Hepatic stellate cell (primary cell): ENCODE measurements at regions not wholly inside any gene's neighbourhood (a gene's known extent, or its start where the extent isn't known, plus 50 kb on each side); places are given as distances from the start of the nearest gene placed in this dataset.
"Not testable (repeated sequence)": the region's sequence is repeated elsewhere in the genome, so short reads cannot be mapped to it uniquely, and the experiment has no call there.

Experiments
- DNase-seq: peaks from one replicate; pipeline ENCODE4 v3.0.0; 2011; ENCODE audit warnings: low spot score

DNA sequence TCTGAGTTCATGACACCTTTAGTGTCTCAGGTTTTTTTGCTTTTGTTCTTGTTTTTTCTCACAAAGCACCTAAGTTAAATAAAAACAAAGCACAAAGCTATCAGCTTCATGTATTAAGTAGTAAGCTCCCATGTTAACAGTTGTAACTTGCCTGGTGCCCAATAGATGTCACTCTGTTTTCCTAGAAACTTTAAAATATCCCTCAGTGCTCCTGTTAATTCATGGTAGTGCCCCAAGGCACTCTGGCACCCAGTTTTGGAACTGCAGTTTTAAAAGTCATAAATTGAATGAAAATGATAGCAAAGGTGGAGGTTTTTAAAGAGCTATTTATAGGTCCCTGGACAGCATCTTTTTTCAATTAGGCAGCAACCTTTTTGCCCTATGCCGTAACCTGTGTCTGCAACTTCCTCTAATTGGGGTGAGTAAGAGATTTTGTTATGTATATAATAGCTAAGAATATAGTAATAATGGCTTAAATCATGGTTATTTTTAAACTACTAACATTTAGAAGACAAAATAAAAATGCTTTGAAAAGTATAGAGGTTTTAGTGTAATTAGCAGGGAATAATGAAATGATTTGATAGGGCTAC lies 555.0 kb upstream of the TMEFF2 start:
- no peak for DNase-seq

DNA sequence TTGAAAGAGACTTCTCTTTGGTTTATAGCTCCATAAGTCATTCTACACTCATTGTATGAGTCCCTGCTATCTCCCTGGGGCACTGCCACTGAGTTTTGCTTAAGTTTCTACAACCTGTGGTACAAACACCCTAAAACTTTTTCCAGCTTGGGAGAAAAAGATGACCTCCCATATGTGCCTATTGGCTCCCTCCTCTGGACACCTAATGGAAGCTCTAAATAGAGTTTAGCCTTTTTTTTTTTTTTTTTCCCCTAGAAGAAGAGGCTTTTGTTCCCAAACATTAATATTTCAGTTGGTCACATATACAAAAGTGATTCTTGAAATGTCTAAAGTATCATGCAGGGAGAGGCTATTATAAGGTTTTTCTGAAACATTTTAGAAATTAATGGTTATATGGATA lies 547.2 kb upstream of the TMEFF2 start:
- DNase-seq = no peak

DNA sequence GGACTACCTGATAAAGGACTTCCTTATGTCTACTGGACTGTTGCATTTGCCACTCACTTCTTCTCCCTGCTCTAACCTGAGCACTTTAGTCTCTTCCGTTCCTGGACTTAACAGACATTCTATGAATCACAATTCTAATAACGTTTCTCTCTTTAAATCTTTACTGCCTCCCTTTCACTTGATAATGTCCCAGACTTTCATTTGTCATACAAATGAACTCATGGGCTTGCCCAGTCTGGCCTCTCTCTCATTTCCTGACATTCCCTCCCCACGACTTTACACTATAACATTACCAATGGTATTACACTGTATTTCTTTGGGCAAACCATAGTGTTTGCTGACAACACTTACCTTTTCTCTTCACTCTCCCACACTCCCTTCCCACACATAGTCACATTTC lies 540.7 kb upstream of the TMEFF2 start:
- DNase-seq = no peak

DNA sequence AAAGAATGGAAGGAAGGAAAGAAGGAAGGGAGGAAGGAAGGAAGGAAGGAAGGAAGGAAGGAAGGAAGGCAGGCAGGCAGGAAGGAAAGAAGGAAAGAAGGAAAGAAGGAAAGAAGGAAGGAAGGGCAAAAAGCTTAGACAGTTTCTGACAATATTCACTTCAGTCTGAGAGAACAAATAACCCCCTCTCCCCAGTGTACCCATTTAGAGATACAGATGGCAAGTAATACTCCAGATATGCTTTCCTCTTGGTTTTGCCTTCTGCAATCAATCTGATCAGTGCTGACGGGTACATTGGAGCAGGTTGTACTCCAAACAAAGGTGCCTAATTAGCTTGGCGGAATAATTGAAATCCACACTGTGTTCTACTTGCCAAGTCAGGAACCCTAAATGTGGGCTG lies 534.6 kb upstream of the TMEFF2 start:
- DNase-seq = no peak

DNA sequence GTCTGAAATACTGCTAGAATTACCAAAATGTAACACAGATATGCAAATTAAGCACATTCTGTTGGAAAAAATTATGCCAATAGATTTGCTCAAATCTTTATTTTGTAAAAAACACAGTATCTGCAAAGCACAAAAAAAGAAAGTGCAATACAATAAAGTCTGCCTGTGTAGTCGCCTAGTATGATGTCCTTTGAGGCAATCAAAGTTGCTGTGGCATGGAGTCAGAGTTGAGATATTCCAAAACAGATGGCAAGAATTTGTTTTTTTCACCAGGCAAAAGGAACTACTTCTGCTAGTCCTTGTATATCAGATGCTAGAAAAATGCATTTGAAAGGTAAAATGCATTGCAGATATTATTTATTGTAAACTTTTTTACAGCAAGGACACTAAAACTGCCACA lies 531.3 kb upstream of the TMEFF2 start:
- DNase-seq = no peak

DNA sequence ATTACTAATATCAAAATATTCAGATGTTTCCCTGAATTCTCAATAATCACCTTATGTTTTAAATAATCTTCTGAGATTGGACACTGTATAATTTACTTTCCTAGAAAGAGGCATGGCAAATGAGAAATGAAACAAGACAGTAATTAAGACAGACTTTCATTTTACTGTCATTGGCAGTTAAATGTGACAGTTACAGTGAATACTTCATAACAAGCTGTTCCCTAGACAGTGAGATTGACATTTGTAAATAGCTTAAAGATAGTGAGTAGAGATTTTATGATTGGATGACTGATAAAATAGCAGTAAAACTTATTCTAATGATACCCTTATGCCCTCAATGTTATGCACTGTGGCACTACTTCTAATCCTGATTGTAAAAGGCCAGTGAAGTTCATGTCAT lies 524.9 kb upstream of the TMEFF2 start:
- no peak for DNase-seq

DNA sequence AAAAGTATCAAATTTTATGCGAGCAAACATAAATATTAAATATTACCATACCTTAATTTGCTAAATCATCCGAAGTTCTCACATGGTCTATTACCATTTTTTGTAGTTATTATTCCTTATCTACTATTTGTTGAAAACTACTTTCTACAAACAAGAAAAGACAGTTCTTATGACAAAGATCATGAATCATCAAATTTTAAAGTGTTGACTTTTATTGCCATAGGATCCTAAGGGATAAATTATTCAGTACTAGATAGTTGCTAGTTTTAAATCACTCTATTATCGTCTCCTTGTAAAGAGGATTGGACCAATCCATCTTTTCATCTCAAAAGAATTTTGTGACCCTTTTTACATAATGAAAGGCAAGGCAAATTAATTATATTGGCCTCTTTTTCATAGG lies 523.6 kb upstream of the TMEFF2 start:
- no peak for DNase-seq

DNA sequence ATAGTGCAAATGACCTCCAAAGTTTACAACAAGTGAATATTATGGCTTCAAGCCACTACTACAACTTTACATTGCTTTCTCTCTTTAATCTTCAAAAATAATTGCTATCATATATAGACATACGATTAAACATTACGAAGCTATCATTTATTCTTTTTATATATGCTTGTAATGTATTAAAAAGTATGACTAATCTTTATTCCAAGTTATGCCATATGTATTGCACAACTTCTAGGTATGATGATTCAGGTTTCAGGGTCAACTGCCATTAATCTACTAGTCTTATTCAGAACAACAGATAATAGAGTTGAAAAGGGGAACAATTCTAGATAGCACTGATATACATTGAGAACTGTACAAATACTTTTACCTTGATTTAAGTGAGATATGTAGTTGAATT lies 506.2 kb upstream of the TMEFF2 start:
- DNase-seq = no peak

DNA sequence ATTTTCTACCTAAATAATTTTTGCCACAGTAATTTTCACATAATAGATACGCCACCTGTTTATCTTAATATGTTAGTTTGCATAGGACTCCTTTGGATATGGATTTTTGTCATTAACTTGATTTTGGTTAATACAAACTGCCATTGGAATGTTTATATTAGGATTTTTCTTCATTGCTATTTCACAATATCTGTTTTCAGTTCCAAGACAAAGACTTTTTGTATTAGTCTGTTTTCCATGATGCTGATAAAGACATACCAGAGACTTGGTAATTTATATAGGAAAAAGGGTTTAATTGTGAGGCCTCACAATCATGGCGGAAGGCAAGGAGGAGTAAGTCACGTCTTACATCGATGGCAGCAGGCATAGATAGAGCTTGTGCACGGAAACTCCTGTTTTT lies 503.1 kb upstream of the TMEFF2 start:
- no peak for DNase-seq

DNA sequence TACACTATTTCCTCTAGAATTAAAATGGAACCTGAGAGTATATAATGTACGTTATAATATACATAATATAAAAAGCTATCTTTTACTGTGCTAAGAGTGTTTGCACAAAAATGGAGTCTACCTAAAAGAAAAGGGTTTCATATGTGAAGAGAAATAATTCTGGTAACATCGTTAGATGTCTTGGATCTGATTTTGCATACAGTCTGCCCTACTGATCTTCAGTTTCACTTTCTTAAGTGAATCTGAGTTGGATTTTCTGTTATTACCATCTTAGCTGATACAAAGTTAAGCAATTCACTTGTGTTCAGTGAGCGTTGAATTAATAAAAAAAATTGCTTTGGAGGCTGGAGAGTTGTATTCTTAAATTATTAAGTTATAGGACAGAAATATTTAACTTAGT lies 502.1 kb upstream of the TMEFF2 start:
- no peak for DNase-seq

DNA sequence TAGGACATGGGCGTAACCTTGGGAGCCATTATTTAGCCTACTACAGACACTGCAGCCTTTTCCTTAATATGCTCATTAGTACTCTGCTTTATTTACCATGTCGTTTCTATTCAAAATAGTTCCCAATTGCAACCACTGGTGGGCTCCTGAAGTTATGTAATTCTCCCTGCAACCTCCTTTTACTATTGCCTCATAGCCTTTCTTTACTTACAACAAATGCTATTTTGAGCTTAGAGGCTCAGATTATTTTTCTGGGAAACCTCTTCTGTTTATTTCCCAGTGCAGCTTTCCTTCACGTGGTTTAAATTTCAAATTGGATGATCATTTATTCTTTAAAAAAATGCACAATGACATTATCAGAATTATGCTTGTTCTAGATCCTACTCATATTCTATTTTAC lies 492.3 kb upstream of the TMEFF2 start:
- no peak for DNase-seq

DNA sequence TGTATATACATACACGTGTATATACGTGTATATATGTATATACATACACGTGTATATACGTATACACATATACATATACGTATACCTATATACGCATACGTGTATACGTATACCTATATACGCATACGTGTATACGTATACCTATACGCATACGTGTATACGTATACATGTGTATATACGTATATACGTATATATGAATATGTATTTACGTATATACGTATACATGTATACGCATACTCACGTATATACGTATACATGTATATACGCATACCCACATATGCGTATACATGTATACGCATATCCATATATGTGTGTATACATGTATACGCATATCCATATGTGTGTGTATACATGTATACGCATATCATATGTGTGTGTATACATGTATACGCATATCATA lies 487.8 kb upstream of the TMEFF2 start:
- DNase-seq = not testable (repeated sequence)

DNA sequence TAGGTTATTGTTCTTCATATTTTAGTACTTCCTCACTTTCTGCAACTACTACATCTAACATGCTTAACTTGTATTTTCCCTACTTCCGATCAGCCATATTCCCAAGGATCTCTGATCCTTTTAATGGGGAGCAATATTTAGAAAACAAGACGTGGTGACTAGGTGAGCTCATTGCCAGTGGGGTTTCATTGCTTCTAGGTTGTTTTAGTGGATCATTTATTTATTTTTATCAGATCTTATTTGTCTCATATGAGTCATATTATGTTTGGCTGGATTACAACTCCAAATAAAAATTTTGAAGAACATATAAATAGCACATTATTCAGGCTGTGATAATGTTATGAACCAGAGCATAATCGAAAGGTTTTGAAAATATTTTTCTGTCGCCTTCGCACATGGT lies 480.9 kb upstream of the TMEFF2 start:
- DNase-seq = no peak

DNA sequence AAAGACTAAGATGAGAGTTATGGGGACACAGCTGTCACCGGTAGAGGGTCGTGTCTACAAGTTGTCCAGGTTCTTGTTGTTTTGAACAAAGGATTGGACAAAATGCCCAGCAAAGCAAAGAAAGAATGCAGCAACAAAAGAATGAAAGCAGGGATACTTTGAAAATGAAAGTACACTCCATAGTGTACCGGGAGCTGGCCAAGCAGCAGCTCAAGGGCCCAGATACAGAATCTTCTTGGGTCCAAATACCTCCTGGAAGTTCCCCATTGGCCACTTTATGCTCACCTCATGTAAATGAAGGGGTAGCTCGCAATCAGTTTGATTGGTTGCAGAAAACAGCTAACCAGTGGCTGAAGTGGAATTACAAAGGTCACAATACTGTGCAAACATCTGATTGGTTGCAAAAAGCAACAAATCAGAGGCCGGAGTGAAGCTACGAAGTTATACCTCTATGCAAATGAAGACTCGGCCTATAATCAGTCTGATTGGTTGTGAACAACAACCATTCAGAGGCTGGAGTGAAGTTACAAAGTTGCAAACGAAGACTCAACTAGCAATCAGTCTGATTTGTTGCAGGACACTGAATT lies 474.9 kb upstream of the TMEFF2 start:
- no peak for DNase-seq

DNA sequence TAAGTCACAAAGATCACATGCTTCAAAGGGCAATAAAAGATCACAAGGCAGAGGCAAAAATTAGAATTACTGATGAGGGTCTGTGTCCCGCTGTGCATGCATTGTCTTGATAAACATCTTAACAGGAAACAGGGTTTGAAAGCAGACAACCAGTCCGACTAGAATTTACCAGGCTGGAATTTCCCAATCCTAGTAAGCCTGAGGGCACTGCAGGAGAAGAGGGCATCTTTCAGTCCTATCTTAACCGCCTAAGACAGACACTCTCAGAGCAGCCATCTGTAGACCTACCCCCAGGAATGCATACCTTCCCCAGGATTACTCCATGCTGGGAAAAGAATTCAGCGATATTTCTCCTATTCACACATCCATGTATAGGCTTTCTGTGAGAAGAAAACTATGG lies 465.8 kb upstream of the TMEFF2 start:
- not testable (repeated sequence) for DNase-seq

DNA sequence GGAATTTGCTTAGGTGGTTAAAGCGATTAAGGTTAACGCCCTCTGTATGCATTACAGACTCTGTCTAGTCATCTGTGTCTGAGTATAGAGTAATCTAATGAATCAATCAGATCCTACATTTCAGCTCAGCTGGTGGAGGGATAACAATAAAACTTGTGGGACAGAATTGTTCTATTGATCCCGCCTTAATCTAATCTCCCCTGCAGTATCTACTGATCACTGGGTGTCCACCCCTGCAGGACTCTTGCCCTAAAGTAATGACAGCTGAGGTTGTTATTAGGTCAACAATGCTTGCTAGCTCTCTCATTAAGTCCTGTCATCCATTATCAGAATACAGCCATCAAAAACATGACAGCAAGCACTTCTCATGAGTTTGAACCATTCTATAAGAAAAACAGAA lies 462.6 kb upstream of the TMEFF2 start:
- DNase-seq = no peak

DNA sequence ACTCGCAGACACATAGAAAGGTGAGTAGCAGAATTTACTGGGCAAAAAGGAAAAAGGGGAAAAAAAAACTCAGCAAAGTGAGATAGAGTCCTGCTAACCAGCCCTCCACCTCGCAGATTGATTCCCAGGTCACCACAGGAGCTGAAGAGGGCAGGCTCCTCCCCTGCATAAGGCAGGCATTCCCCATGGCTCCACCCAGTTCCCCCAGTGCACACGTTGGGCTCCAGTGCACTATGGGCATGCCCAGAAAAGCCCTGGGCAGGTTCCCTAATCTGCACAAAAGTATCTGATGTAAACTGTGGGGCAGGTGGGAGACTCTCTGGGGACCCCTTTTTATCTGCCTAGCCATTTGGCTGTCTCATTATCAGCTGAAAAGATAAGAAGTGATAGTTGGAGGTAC lies 461.2 kb upstream of the TMEFF2 start:
- DNase-seq = no peak

DNA sequence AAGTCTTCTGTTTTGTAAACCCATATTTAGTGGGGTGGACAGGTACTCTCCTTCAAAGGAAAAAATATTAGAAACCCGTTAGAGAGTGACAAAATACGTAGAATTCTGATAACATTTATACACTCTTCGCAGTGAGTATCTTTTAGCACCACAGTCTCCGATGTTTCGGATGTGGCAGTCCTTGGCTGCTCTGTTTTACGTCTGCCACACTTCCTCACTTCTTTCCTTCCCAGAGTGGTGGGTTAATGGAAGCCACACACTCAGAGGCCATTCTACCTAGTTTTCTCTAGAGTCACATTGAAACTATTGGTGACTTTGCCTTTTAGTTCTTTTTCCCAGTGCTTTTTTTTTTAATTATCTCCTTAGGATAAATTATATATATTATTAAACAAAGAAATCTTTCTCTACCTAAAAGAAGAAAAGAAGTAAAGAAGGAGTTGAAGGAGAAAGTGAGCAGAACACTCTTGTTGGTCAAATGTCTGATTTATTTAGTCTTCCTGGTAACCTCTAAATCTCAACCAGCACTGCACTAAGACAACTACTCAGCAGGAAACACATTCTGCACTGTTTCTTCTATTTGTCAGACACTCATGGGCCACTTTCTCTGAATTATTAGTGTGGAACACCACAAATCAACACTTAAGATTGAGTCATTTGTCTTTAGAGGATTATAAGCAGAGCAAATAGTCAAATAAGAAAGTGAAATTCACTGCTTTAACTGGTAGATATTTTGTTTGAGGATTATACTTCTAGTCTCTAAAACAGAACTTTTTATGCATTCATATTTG lies 451.3 kb upstream of the TMEFF2 start:
- no peak for DNase-seq

DNA sequence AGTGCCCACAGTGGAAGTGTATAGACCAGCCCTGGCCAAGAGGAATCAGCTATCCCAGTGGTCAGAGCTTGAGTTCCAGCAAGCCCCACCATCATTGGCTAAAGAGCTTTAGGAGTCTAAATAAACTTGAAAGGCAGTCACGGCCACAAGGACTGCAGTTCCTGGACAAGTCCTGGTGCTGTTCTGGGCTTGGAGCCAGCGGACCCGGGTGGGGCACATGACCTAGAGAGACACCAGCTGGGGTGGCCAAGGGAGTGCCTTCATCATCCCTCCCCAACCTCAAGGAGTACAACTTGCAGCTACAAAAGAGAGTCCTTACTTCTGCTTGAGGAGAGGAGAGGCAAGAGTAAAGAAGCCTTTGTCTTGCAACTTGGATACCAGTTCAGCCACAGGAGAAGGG lies 439.8 kb upstream of the TMEFF2 start:
- DNase-seq = no peak

DNA sequence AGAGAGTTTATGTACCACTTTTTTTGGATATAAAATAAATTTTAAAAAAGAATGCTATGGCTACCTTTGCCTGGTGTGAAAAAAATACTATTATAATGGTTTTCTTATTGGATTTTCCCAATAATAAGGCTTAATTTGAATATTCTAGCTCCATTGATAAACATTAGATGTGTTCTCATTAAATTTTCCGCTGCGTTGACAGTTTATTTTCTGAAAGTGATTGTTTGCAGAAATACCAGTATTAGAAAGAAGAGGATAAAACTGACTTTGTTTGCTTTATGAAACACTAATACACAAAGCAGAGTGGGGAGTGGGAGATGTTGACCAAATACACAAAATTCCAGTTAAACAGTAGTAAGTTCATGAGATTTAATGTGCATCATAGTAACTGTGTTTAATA lies 433.3 kb upstream of the TMEFF2 start:
- no peak for DNase-seq

DNA sequence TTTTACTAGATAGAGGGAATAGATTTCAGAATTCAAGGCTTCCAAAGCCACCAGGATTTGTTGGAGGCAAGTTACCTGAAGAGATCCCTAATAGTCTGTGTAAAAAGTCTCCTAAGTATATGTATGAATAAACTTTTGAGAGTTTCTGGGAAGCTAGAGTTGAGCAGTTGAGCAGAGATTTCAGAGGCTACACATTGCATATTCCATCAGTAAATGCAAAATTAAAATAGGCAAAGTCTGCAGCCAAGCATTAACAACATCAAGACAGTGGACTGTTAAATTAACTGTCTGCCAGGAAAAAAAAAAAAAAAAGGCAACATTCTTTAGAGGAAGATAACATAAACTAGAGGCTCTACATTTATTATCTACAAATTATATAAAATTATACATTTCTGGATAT lies 420.4 kb upstream of the TMEFF2 start:
- DNase-seq = no peak

DNA sequence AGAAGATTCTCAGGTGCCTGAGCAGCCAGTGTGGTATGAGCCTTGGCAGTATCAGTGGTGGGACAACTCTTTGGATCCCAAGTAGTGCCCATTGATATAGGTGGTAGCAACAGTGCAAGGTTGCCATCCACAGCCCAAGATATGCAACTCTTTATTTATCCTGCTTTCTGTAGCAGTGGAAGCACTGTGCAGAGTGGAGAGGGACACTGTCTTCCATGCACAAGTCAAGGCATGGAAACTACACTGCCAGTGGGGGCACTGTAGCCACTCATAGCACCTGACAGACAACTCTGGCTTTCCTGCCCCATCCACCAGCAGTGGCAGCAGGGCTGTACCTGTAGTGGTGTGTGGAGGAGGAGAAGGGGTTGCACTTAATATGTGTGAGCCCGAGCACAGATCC lies 409.6 kb upstream of the TMEFF2 start:
- DNase-seq = no peak

DNA sequence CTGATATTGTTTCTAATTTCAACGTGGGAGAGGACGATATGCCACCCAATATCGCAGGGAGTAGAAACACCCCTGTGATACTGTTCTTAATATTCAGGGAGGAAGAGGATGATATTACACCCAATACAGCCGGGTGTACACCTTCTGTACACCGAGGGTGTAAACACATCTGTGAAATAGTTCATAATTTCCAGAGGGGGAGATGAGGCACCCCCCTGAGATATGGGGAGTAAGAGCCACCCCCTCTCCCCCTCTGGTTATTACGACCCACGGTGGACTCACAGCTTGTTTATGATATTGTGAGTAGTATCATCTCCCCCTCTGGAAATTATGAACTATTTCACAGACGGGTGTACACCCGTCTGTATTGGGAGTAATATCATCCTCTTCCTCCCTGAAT lies 403.9 kb upstream of the TMEFF2 start:
- not testable (repeated sequence) for DNase-seq

DNA sequence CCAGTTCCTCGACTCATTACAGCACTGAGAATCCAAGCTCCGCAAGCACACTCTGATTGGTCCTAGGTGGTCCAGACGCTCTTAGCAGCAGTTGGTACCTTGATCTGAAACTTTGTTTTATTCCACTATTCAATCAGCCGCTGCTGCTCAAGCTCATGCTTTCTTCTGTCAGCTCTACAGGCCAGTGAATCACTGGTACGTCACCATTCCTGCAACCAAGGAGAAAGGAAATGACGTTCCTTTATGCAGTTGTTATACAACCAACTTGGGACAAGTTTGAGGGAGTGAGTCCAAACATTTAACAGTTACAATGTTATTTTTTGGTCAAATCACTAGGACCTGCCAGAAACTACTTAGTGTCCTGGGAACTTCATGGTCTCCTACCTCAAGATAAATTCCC lies 398.8 kb upstream of the TMEFF2 start:
- DNase-seq = no peak
